Non-pigmented ciliary epithelial cell (primary cell): ENCODE measurements at regions not wholly inside any gene's neighbourhood (a gene's known extent, or its start where the extent isn't known, plus 50 kb on each side); places are given as distances from the start of the nearest gene placed in this dataset.
"Not testable (repeated sequence)": the region's sequence is repeated elsewhere in the genome, so short reads cannot be mapped to it uniquely, and the experiment has no call there.

Experiments
- DNase-seq: peaks from one replicate; pipeline ENCODE4 v3.0.0-alpha.2; 2010; ENCODE audit warnings: low read depth

DNA sequence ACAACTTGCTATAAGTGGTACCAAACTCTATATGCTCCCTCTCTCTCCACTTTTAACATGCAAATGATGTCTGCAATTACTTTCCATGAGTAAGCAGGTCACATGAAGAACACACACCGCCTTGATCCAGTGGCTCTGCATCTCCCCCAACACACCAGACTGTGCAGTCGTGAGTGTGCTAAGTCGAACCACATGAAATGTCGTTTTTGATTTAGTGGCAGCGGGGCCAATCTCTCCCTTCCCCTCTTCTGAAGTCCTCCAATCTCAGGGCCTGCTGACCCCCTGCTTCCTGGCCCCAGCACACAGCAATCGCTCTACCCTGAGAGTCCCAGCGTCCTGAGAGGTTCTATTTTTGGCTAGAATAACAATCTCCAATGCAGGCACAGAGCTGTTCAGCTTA, 312.5 kb downstream of the SHQ1 start:
- no peak for DNase-seq

GRCh38 chr3:72533591-72534473, 314.4 kb downstream of the SHQ1 start:
- no peak for DNase-seq

- no peak for DNase-seq
Measured at GRCh38 chr3:72530426-72530825, 317.8 kb downstream of the SHQ1 start.

DNA sequence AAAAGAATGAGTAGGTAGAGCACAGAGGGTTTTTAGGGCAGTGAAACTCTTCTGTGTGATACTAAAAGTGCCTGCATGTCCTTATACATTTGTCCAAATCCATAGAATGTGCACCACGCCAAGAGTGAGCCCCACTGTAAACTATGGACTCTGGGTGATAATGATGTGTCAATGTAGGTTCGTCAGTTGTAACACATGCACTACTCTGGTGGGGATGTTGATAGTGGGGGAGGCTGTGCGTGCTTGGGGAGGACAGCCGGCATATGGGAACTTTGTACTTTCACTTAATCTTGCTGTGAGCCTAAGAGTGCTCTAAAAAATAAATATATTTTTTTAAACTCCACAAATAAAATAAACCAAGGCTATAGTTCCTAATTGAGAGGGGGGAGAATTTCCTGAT, 319.2 kb downstream of the SHQ1 start:
- no peak for DNase-seq

GRCh38 chr3:72523429-72524151, 324.7 kb downstream of the SHQ1 start:
- no peak for DNase-seq

GRCh38 chr3:72520690-72521308, 327.4 kb downstream of the SHQ1 start:
- DNase-seq: peak; percentile 76

- DNase-seq: no peak
Measured at GRCh38 chr3:72519946-72520604, 328.2 kb downstream of the SHQ1 start.

- no peak for DNase-seq
Measured at GRCh38 chr3:72517921-72518424, 330.3 kb downstream of the SHQ1 start.

GRCh38 chr3:72517336-72517735, 330.9 kb downstream of the SHQ1 start:
- DNase-seq: no peak

- no peak for DNase-seq
Measured at GRCh38 chr3:72516361-72516760, 331.9 kb downstream of the SHQ1 start.

DNA sequence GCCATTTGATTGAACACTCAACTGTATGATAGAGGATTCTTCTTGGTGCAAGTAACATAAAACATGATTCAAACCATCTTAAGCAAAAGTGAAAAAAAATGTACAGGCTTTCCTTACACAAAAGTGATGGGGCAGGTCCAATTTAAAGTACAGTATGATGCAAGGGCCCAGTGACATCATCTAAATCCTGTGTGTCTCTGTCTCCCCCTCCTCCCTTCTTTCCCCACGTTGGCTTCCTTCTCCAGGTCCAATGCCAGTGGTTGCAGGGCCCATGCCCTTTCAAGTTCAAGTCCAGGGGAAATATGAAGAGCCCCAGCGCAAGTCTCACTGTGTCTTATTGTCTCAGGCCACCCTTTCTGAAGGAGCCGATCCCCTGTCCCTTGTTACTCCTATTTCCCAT, 332.3 kb downstream of the SHQ1 start:
- no peak for DNase-seq

DNA sequence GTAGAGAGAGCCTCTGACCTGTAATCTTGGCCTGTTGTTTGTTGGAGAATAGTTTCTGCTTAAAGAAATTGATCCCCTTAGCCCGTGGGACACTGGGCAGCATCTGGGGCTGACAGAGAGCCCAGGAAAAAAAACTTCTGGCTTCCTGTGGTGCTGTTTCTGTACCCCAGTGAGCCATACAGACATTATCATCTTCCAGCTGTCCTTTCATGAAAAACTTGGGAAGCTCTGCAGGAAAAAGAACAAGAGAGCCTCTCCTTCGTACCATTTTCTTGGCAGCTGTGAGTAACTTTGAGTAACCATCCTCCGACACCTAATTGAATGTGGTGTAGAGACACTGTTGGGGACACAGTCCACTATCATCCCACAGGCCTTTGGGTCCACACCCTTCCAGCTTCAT, 333.0 kb downstream of the SHQ1 start:
- DNase-seq: no peak

GRCh38 chr3:72510247-72510646, 338.0 kb downstream of the SHQ1 start:
- DNase-seq: no peak

DNA sequence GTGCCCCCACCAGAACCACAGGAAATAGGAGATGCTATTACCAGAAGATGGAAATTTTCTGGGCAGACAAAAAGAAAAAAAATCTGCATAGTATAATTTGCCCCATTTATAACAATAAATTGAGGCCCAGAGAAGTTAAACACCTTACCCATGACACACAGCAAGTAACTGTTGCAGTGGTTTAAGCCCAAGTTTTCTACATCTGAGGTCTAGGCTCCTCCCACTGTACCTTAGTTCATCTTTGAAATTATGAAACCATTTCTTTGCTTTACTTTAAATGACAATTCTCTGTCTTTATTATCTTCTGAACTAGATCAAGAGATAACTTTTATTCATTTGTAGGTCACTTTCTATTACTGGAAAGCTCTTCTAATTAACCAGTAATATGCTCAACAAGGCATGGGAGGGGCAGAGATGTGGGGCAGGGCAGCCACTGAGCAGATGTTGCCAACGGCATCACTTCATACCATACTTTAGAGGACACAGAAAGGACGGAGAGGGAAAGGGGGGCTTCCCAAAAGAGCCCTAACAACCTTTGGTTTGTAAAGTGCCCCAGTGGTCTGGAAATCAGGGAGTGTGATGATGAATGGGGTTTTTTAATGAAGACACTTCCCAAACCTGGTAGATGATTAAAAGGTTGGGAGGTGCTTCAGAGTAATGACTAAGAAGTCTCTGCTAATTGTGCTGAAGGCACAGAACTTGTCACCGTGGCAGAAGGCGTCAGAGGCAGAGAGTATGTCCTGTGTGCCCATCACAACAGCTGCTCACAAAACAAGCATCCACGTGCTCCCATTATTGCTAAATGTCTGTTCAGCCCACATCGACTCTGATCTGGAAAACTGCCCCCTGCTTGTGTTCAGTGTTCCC, 342.5 kb downstream of the SHQ1 start:
- no peak for DNase-seq

- DNase-seq: not testable (repeated sequence)
Measured at GRCh38 chr3:72497501-72497900, 350.7 kb downstream of the SHQ1 start.

GRCh38 chr3:72496051-72496670, 352.1 kb downstream of the SHQ1 start:
- DNase-seq: no peak

GRCh38 chr3:72494626-72495025, 353.6 kb downstream of the SHQ1 start:
- DNase-seq: no peak

DNA sequence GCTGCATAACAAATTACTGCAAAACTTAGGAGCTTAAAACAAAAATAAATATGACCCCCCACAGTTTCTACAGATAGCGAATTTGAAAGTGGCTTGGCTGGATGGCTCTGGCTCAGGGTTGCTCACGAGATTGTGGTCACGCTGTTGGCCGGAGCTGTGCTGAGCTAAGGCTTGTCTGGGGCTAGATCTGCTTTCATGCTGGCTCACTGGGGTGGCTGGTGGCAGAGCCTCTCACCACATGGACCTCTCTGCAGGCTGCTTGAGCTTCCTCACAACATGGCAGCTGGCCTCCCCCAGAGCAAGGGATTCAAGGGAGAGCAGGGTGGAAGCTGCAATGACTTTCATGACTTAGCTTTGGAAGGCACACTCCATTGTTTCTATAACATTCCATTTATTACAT, 354.1 kb downstream of the SHQ1 start:
- DNase-seq: no peak

DNA sequence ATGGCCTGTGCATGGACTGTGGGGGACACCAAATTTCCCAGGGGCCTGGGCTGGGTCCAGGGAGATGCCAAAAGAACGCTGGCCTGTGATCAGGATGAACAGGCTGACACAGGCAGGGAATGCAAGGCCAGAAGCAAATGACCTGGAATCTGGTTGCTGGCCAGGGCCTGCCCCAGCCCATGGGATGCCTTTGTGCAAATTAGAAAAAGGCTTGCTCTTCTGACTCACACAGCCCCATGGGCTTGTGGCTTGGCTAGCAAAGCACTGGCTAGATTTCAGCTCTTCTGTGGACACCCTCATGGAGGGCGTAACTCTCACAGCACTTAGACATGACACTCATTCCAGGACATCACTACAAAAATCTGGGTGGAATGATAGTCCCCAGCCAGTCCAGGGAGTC, 356.0 kb downstream of the SHQ1 start:
- DNase-seq: peak; percentile 76

GRCh38 chr3:72490688-72491435, 357.4 kb downstream of the SHQ1 start:
- DNase-seq: no peak
